ENCODE measurements at regions not wholly inside any gene's neighbourhood (a gene's known extent, or its start where the extent isn't known, plus 50 kb on each side); places are given as distances from the start of the nearest gene placed in this dataset.

GRCh38 chr3:86149054-86149453 is 841.9 kb downstream of the VGLL3 start:
- FAIRE-seq: no peak

- no peak for FAIRE-seq
Observed at GRCh38 chr3:86147119-86147518, 843.8 kb downstream of the VGLL3 start.

GRCh38 chr3:86126552-86126951 is 864.4 kb downstream of the VGLL3 start:
- no peak for FAIRE-seq

Data from TTC549 (cell line).